SK-N-MC (cell line): ENCODE measurements at regions not wholly inside any gene's neighbourhood (a gene's known extent, or its start where the extent isn't known, plus 50 kb on each side); places are given as distances from the start of the nearest gene placed in this dataset.

Source experiments
- EZH2 ChIP-seq: fragments of 200-600 bp; sonication (generic); IDR thresholded peaks from one replicate; pipeline ENCODE4 v1.6.1; 2017; ENCODE audit warnings: antibody characterized with exemption
- FOXP2 ChIP-seq: optimal IDR thresholded peaks from 2 replicates; pipeline ENCODE3; 2011; ENCODE audit warnings: mild to moderate bottlenecking, moderate library complexity; ENCODE audit not compliant: insufficient read depth; ENCODE audit errors: extremely low read length, control extremely low read depth
- POLR2AphosphoS5 ChIP-seq: IDR thresholded peaks from 2 replicates; pipeline ENCODE4 v1.6.1; 2012; ENCODE audit warnings: mild to moderate bottlenecking, low read depth, low read length, borderline replicate concordance

GRCh38 chr1:184222652-184223052, 164.2 kb upstream of the C1orf21 start:
- TF ChIP-seq POLR2AphosphoS5 (no peak), EZH2 (no peak), FOXP2 (no peak)
